NCI-H2171 (cell line): ENCODE measurements at regions not wholly inside any gene's neighbourhood (a gene's known extent, or its start where the extent isn't known, plus 50 kb on each side); places are given as distances from the start of the nearest gene placed in this dataset.
A peak's percentile ranks its signal among the peaks of the same experiment; 100 is the strongest.
"Not testable (repeated sequence)": the region's sequence is repeated elsewhere in the genome, so short reads cannot be mapped to it uniquely, and the experiment has no call there.

Experiments
- DNase-seq: peaks from one replicate; lab custom pipeline; 2025; lab: John Stamatoyannopoulos, UW

DNA sequence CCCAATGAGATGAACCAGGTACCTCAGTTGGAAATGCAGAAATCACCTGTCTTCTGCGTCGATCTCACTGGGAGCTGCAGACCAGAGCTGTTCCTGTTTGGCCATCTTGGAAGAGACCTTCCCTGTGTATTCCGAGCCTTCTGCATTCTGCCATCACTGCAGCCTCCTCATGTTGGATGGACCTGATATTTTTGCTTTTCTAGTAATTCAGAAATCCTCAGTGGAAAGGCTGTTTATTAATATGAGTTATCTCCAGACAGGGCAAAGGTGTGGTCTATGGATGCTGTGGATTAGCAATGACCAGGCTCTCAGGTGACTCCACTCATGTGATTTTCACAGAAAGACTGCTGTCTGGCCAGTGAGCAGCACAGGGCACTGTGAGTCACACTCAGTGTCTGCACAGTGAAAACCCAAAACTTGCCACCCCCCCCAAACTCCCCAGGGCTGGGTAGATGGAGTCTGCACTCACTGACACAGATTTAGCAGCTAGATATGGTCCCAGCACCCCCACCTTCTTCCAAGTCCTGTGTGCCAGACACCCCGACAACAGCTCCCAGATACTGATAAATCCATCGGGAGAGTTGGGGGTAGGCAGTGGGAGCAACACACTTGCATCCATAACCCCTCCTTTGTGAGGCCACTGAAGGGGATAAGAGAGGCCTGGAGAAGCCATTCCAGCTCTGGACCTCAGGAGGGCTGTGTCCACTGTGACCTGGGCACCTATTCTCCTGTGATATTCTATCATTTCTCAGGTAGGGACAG is 75.2 kb upstream of the TOP3B start:
- no peak for DNase-seq

DNA sequence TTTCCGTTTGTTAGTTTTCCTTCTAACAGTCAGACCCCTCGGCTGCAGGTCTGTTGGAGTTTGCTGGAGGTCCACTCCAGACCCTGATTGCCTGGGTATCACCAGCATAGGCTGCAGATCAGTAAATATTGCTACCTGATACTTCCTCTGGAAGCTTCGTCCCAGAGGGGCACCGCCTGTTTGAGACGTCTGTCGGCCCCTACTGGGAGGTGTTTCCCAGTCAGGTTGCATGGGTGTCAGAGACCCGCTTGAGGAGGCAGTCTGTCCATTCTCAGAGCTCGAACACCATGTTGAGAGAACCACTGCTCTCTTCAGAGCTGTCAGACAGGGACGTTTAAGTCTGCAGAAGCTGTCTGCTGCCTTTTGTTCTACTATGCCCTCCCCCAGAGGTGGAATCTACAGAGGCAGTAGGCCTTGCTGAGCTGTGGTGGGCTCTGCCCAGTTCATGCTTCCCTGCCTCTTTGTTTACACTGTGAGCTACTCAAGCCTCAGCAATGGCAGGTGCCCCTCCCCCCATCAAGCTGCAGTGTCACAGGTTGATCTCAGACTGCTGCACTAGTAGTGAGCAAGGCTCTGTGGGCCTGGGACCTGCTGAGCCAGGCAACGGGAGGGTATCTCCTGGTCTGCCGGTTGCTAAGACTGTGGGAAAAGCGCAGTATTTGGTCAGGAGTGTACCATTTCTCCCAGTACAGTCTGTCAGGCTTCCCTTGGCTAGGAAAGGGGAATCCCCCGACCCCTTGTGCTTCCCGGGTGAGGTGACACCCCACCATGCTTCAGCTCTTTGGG is 74.4 kb upstream of the TOP3B start:
- not testable (repeated sequence) for DNase-seq

DNA sequence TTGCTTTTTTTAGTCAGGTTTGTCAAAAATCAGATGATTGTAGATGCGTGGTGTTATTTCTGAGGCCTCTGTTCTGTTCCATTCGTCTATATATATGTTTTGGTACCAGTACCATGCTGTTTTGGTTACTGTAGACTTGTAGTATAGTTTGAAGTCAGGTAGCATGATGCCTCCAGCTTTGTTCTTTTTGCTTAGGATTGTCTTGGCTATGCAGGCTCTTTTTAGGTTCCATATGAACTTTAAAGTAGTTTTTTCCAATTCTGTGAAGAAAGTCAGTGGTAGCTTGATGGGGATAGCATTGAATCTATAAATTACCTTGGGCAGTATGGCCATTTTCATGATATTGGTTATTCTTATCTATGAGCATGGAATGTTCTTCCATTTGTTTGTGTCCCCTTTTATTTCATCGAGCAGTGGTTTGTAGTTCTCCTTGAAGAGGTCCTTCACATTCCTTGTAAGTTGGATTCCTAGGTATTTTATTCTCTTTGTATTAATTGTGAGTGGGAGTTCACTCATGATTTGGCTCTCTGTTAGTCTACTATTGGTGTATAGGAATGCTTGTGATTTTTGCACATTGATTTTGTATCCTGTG is 70.1 kb upstream of the TOP3B start:
- not testable (repeated sequence) for DNase-seq

DNA sequence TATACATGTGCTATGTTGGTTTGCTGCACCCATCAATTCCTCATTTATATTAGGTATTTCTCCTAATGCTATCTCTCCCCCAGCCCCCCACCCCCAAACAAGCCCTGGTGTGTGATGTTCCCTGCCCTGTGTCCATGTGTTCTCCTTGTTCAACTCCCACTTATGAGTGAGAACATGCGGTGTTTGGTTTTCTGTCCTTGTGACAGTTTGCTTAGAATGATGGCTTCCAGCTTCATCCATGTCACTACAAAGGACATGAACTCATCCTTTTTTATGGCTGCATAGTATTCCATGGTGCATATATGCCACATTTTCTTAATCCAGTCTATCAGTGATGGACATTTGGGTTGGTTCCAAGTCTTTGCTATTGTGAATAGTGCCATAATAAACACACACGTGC is 68.4 kb upstream of the TOP3B start:
- DNase-seq, result not testable (repeated sequence)

DNA sequence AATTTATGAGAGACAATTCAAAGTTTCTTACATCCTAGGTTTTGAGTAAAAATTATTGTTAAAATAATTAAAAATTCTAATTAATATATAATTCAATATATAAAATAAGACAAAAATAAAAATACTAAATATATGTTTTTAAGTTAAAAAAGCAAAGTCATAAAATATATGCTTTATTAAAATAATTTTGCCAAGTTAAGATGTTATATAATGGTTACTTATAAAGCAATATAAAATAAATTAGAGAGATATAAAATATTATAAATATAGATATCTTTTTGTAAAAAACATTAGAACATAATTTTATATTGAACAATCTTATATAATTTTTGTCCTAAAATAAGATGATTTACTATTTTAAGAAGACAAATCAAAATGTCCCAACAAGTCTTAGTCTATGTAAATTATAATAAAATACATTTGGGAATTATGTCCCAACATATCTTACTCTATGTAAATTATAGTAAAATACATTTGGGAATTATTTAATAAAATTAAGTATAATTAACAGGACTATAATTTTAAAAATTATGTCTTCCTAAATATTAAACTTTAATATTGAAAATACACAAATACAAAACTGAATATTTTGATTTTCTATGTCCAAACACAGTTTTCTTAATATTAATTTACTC is 67.7 kb upstream of the TOP3B start:
- DNase-seq, result no peak

DNA sequence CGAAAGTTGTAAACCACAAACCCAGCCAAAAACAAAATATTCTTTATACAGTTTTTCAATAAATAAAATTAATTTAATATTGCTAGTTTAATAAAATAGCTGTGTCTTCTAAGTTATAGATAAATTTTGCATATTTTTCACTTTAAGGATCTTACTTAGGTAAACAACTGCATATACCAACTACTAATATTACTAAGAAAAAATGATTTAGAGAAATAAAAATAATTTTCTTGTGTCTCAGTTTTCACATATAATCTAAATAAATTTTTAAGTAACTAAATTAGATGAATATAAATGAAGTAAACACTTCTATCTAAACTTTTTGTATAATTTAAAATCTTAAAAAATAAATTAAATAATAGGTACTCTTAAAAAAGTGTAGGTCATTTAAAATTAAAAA is 67.1 kb upstream of the TOP3B start:
- no peak for DNase-seq

DNA sequence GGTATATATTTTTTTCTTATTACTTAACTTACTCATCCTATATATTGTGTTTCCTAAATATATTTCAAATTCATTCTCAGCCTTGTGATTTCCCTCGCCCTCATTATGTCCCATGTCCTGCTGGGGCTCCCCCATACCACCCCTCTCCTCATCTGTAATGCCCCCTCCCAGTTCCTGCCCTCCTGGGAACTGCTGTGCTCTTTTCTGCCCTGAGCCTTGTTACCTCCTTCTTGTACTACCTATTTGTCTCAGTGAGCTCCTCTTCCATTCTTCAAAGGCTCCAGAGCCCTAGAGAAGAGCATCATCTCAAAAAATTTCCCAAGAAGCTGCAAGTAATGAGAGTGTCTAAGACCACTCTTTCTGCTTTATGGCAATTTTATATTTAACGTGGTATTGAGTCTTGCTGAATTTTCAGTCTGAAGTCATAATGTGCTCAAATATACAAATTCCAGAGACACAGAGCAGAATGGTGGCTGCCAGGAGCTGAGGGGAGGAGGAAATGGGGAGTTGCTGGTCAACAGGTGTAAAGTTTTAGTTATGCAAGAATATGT is 66.5 kb upstream of the TOP3B start:
- DNase-seq, result no peak

DNA sequence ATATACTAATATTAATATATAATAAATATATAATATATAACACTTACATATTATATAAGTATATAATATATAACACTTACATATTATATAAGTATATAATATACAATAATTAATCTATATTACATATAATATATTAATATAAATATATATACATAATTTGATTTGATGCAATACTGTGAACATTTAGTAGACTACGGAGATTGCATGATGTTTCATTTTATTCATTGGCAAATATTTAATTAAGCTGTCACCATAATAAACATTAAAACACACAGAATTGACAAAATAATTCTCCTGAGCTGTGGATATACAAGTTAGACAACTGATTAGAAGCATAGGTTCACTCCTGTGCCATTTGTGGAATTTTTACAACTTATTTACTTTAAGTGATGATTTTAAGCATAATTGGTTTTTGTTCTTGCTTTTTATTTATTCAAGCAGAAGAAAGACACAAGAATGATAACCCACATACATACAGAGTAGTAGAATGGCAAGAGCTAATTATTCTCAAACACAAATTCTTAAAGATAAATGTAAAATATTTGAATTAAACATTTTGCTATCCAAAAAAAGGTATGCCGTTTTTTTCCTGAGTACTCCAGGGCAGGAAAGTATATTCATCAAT is 65.8 kb upstream of the TOP3B start:
- DNase-seq, result no peak

DNA sequence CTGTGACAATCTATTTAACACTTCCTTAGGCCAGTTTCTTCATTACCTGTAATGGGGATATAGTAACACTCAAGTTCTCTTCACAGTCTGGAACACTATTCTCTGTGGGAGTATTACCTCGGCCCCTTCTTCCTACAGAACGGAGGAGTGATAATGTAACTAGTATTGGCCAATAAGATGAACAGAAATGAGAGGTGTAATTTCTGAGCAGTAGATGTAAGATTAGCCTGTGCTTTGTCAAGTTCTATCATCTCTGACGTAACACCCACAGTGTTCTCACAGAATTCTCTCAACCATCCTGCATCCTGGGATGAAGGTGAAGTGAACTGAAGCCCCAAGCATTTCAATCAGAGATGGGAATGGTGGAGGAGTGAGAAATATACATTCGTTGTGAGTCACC is 65.2 kb upstream of the TOP3B start:
- DNase-seq, result no peak

DNA sequence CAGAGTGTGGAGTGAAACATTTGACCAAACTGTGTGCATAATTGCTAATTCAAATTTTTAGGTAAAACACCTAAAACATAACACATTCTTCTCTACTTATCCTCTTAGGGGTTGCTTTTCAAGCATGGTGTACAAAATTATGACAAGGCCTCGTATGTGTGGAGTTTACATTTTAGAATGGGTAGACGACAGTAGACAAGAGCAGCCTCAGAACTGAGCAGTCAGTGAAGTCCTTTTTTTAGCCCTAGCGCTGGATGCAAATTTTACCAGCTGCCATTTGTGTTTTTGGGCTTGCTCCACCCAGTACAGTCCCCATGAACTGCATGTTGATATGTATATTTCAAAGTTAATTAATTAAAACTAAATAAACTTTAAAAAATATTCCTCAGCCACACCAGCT is 64.7 kb upstream of the TOP3B start:
- no peak for DNase-seq

DNA sequence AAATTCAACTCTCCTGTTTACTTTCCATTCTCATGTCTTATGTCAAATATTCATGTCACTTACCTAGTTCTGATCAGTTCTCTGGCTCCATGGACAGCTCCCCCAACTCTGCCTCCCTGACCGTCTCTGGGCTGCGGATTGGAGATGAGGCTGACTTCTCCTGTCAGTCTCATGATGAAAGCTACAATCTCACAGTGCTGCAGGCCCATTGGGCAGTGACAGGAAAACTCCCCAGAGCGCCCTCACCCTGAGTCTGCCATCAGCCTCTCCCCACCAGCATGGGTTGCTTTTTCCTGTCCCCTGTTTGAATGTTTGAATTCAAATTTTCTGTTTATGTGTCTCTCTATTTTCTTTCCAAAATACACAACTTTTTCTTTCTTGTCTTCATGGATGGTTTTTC is 63.8 kb upstream of the TOP3B start:
- no peak for DNase-seq

DNA sequence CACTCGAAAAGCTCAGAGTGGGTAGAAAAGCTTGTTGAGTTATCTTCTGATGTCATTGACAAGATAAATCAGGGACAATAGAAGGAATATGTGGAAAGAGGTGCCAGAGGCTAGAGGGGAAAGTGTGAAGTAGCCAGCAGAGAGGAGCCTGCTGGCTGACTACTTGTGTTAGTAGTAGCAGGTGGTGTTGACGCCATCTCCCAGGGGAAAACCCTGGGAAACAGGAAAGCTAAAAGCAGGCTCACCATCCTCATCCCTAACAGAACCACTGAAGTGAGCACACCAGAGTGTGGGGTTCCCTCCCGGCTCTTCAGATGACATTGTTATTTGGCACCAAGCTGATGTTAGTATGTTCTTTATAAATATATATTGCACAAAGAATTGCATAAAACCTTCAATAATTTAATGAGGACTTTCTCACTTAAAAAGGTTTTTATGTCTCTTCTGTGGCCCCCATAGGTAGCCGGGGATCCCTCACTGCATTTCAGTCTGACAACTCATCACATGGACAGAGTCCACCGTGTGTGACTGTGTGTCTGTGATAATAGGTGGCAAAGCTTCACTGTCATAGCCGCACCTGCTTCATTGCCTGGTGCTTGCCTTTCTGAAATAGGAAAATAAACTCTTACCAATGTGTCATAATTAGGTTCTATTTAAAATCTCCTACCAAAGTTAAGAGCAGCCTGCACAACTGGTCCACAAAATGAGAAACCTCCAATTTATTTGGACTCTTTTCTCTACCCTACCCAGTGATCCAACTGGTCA is 63.2 kb upstream of the TOP3B start:
- peak; percentile 85 for DNase-seq

DNA sequence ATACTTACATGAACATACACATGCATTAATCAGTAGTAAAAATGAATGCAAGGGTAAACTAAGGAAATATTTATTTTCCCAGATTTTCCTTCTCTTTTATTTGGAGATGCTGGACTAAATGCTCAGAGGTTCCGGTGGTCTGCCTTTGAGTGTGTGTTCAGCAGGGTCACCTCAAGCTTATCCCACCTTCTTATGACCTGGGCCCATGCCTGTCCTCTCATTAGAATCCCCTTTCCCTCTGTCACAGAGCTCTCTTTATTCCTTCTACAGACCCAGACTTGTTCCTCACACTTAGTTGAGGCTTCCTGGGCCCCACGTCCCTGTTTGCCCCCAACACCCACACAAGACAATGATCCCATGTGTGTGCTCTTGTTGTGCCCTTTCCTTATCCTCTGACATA is 61.6 kb upstream of the TOP3B start:
- DNase-seq, result no peak

DNA sequence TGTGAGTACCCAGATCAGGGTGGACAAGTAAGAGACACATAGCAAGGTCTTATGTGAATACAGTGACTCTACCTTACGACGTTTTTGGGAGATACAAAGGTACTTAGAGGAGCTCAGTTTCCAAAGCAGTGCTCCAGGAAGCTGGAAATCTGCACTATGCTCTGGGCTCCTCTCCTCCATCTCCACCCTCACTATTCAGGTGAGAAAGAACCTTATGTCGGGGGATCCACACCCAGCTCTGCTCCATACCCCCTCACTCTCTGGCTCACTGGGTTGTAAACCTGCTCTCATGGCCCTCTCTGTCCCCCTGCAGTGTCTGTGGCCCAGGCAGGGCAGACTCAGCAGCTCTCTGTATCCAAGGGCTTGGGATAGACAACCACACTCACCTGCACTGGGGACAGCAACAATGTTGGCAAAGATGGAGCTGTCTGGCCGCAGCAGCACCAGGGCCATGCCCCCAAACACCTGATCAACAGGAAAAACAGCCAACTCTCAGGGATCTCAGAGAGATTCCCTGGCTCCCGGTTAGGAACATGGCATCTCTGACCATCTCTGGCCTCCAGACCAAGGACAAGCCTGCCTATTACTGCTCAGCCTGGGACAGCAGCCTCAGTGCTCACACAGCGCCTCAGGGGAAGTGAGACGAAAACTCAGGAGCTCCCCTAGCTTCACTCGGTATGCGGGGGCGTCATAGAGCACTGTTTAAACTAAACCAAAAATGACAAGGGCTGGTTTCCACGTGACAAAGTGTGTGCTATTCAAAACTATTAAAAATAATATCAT is 60.9 kb upstream of the TOP3B start:
- no peak for DNase-seq

DNA sequence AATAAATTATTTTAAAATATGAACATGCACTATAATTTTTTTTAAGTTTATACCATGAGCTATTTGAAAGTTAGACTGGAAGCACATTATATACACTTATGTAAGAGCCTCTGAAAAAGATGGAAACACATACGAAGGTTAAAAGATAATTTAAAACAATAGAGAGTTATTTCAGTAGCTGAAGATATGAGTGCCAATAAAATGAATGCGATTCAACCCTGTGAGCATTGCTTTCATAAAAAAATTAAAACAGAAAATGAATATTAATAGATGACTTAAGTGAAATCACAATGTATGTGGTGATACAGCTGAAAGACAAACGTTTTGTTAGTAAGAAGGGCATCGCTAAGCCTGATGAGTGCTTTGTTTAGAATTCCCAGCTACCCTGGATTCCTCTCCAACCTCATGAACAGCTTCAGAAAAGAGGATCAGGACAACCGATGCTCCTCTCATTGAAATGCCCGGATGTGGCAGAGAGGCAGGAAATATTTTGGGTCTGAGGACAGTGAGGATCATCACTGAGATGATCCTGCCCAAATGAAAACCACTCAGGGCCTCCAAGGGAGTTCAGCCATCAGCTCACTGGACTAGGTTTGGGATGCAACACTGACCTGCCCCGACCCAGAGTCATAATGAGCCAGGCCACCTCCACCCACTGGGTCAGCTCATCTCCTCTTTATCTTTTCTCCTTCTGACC is 60.2 kb upstream of the TOP3B start:
- no peak for DNase-seq

DNA sequence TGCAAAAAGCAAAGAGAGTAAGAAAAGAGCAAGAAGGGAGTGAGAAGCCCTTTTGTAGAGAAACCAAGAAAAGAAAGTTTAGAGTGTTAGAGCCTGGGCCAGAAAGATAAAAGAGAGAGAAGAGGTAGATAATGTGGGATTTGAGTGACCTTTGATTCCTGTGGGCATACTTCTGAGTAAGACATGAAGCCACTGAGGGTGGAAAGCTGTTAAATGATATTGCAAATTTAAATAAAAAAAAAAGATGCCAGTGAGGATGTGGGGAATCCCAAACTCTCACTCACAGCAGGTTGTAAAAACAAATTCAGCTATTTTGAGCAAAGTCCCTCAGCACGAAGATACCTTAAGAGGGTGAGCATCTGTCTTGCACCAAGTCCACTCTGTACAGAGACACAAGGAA is 59.4 kb upstream of the TOP3B start:
- DNase-seq, result no peak

DNA sequence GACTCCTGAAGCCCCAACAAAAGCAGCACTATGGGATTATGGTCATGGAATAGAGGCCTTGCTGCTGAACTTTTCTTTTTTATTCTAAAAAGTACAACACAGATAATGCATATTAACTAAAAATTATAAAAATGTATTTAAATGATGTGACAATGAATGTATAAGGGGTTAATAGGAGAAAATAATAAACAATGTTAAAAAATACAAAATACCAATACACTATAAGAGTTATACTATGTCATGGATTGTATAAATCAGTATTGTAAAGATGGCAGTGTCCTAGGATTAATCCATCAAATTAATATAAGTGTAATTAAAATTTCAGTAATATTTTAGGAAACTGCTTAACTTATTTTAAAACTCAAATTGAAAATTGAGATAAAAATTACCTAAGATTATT is 58.3 kb upstream of the TOP3B start:
- DNase-seq, result no peak

DNA sequence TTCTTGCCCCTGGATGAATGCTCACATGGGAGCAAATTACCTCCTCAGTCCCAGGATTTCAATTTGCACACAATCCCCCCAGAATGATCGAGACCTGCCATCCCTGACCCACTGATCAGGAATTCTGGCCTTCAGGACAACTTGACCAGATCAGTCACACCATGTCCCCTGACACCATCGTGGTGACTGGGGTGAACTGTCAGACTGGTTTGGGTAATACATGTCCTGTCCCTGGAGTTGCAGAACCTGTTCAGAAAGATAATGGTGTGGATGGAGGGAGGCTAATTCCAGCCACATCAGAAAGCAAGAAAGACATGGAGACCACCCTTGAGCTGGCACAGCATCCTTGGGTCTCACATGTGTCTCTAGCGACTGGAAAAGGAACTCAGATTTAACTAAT is 57.9 kb upstream of the TOP3B start:
- DNase-seq, result no peak

DNA sequence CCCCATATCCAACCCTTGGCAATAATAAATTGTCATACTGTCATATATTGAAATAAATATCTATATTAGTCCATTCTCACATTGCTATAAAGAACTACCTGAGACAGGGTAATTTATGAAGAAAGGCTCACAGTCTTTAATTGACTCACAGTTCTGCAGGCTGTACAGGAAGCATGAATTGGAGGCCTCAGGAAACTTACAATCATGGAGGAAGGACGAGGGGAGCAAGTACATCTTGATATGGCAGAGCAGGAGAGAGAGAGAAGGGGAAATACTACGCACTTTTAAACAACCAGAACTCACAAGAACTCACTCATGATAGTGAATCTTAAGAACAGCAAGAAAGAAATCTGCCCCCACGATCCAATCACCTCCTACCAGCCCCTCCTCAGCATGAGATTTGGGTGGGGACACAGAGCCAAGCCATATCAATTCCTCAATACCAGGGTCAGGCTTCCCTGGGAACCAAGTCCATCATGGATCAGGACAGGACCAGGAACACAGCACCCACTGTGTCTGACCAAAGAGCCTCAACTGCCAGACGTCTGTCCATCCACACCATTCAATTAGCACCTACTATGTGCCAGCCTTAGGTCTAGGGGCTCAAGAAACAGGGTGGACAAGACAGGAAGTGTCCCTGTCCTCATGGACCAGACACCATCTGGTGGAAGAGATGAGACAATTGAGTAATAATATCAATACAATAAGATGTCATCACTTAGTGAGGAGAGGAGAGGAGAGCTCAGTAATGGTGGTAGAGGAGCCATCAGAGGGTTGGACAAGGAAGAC is 56.9 kb upstream of the TOP3B start:
- no peak for DNase-seq
